ENCODE measurements at regions not wholly inside any gene's neighbourhood (a gene's known extent, or its start where the extent isn't known, plus 50 kb on each side); places are given as distances from the start of the nearest gene placed in this dataset.

DNA sequence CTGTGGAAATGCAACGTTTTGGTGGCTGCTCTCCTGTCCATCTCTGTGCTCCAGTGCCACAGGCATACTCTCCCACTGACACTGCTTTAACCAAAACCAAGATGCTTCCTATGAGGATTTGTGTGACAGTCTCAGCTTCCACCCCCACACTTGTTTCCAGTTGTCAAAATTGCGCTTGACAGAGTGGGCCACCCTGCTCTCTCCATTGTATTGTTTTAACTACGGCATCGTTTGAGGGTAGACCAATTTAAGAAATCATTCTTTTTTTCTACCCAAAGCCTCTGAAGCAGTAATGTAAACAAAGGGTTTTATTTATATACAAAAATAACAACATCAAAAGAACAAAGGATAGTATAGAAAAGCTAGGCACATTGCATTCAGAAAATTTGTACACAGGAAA is 178.0 kb downstream of the INHBA start:
- Mint-ChIP-seq H3K36me3 (ENCODE audit: low read depth) (no peaks in the 10 kb centered on the region), H3K27me3 (no peaks in the 10 kb centered on the region), H3K9me3 (peaks cover 22% of the 10 kb centered on the region), H3K4me3 (no peak overlapping the region), H3K4me1 (no peaks in the 10 kb centered on the region), H3K27ac (no peak overlapping the region)
- no peak for ATAC-seq (replicated peaks)

DNA sequence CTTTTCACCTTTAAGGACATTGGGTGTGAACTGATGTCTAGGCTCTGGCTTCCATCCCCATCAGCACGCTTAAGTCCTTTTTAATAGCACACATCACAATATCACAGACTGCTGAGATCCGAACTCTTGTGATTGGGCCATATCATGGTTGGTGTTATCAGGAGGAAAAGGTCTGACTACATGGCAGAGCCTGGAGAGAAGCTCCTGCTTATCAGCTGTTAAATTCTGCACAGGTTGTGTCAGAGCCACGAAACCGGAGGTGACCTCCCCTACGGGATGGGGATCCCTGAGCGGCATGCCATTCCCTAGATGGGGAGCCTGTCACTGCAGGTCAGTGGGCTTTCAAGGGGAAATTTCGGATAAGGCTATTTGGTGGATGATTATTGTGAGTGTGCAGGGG is 182.4 kb downstream of the INHBA start:
- no peaks in the 10 kb centered on the region for H3K4me1 Mint-ChIP-seq
- ATAC-seq (replicated peaks): no peak
- no peaks in the 10 kb centered on the region for H3K36me3 Mint-ChIP-seq (ENCODE audit: low read depth)

GRCh38 chr7:41517771-41518170 is 185.1 kb downstream of the INHBA start:
- Mint-ChIP-seq H3K9me3 (peaks cover 14% of the 10 kb centered on the region), H3K4me3 (no peak overlapping the region), H3K36me3 (ENCODE audit: low read depth) (no peaks in the 10 kb centered on the region), H3K27ac (no peak overlapping the region), H3K4me1 (no peaks in the 10 kb centered on the region), H3K27me3 (no peaks in the 10 kb centered on the region)
- ATAC-seq (replicated peaks): no peak

More for the DNA sequence above, 182.4 kb downstream of the INHBA start:
- Mint-ChIP-seq H3K27ac (no peak overlapping the region), H3K4me3 (no peak overlapping the region), H3K27me3 (no peaks in the 10 kb centered on the region), H3K9me3 (peaks cover 19% of the 10 kb centered on the region)

GRCh38 chr7:41508755-41509154 is 194.1 kb downstream of the INHBA start:
- ATAC-seq (replicated peaks): no peak
- no peaks in the 10 kb centered on the region for H3K36me3 Mint-ChIP-seq (ENCODE audit: low read depth)
- no peaks in the 10 kb centered on the region for H3K4me1 Mint-ChIP-seq
- peaks cover 29% of the 10 kb centered on the region for H3K9me3 Mint-ChIP-seq
- no peak overlapping the region for H3K4me3 Mint-ChIP-seq
- no peak overlapping the region for H3K27ac Mint-ChIP-seq
- H3K27me3 Mint-ChIP-seq: no peaks in the 10 kb centered on the region

DNA sequence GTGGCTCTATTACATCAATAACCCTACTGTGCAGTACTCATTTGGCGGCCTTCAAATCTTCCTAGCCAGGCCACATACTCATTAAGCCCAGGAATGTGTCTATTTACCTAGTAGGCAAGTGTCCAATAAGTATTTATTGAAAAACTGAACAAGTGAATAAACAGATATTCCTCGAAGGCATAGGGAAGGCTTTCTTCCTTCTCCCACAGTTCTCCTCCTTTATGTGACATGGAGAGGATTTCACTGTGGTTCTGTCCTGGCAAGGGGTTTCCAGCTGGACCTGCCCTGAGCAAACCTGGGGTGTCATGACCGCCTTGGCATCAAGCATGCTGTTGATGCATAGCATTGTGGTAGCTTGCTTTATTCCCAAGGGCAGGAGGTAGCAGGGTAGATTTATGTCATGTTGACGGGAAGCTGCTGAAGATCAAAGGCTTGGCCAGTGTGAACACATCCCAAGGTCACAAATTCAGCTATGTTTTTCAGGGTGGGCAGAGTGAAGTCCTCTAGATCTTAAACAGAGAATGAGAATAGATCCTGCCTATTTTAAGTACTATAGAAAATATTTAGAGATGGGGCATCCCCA is 195.1 kb downstream of the INHBA start:
- no peak overlapping the region for H3K27ac Mint-ChIP-seq
- peaks cover 29% of the 10 kb centered on the region for H3K9me3 Mint-ChIP-seq
- no peak overlapping the region for H3K4me3 Mint-ChIP-seq
- no peaks in the 10 kb centered on the region for H3K27me3 Mint-ChIP-seq
- H3K4me1 Mint-ChIP-seq: no peaks in the 10 kb centered on the region
- ATAC-seq (replicated peaks): no peak
- no peaks in the 10 kb centered on the region for H3K36me3 Mint-ChIP-seq (ENCODE audit: low read depth)

- ATAC-seq (replicated peaks): no peak
- H3K27me3 Mint-ChIP-seq: no peaks in the 10 kb centered on the region
- H3K36me3 Mint-ChIP-seq (ENCODE audit: low read depth): no peaks in the 10 kb centered on the region
- peaks cover 32% of the 10 kb centered on the region for H3K9me3 Mint-ChIP-seq
- H3K4me1 Mint-ChIP-seq: no peaks in the 10 kb centered on the region
- no peak overlapping the region for H3K4me3 Mint-ChIP-seq
- H3K27ac Mint-ChIP-seq: no peak overlapping the region
Observed at GRCh38 chr7:41504214-41504980, 198.5 kb downstream of the INHBA start.

- H3K4me1 Mint-ChIP-seq: no peaks in the 10 kb centered on the region
- no peaks in the 10 kb centered on the region for H3K27me3 Mint-ChIP-seq
- peaks cover 33% of the 10 kb centered on the region for H3K9me3 Mint-ChIP-seq
- H3K4me3 Mint-ChIP-seq: no peak overlapping the region
- H3K27ac Mint-ChIP-seq: no peak overlapping the region
- H3K36me3 Mint-ChIP-seq (ENCODE audit: low read depth): no peaks in the 10 kb centered on the region
- ATAC-seq (replicated peaks): no peak
Observed at GRCh38 chr7:41503438-41503837, 199.5 kb downstream of the INHBA start.

GRCh38 chr7:41501466-41501865 is 201.4 kb downstream of the INHBA start:
- no peaks in the 10 kb centered on the region for H3K4me1 Mint-ChIP-seq
- H3K36me3 Mint-ChIP-seq (ENCODE audit: low read depth): no peaks in the 10 kb centered on the region
- H3K27ac Mint-ChIP-seq: no peak overlapping the region
- no peak overlapping the region for H3K4me3 Mint-ChIP-seq
- H3K9me3 Mint-ChIP-seq: peaks cover 25% of the 10 kb centered on the region
- ATAC-seq (replicated peaks): no peak
- no peaks in the 10 kb centered on the region for H3K27me3 Mint-ChIP-seq

DNA sequence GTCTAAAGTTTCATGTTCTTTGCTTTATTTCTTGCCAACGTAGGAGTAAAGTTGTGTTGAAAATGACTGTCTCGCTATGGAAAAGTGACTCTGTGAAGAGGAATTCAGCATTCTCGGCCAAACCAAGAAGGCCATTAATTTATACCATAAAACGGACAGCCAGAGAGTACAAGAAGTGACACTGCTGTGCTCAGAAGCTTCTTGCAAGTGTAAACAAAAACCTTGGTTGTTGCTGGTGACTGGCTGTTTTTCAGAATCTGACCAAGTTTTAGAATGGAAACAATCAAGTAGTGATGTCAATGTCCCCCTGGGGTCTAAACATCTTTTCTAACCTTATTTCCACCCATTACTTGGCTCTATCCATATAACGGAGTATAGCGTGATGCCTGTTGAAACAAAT is 201.9 kb downstream of the INHBA start:
- H3K4me3 Mint-ChIP-seq: no peak overlapping the region
- no peaks in the 10 kb centered on the region for H3K4me1 Mint-ChIP-seq
- peaks cover 23% of the 10 kb centered on the region for H3K9me3 Mint-ChIP-seq
- no peak for ATAC-seq (replicated peaks)
- H3K27ac Mint-ChIP-seq: no peak overlapping the region
- H3K36me3 Mint-ChIP-seq (ENCODE audit: low read depth): no peaks in the 10 kb centered on the region
- H3K27me3 Mint-ChIP-seq: no peaks in the 10 kb centered on the region

DNA sequence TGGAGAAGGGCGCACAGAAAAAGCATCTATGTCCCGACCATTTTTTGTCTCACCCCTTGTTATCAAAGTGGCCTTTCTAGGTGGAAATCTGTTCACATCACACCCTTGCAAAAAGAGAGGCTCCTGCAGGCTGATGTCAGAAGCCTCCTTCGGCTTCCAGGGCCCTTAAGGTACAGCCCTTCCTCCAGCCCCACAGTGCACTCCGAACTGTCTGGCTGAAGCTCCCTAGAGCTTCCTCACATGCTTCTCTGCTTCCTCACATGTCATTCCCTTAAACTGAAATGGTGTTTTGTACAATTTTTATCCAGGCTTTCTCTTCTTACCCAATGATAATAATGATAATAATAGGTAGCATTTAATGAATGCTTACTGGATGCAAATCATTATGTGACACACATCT is 210.3 kb downstream of the INHBA start:
- no peak overlapping the region for H3K27ac Mint-ChIP-seq

DNA sequence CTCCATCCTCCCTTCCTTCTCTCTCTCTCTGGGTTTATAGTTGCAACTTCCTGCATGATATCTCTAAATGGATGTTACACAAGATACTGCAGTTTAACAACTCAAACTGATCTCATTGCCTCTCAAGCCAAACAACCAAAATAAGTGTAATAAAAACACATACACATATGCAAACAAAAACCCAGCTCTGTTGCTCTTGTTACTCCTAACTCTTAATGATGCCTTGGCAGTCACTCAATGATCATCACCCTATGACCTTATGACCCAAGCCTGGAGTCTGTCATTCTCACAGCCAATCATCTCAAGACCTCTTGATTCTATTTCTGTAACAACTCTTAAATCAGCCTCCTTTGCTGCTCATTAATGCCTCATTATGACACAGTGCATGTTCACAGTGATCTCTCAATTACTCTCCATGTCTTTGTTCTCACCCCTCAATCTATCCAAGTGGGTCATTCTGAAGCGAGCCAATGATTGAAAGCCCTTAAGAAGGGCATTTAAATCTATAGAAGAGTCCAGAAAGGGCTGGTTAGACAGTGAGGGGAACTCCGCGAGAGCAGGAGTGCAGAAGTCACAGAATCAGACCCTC is 210.9 kb downstream of the INHBA start:
- no peak overlapping the region for H3K4me3 Mint-ChIP-seq
- H3K27me3 Mint-ChIP-seq: no peaks in the 10 kb centered on the region
- H3K36me3 Mint-ChIP-seq (ENCODE audit: low read depth): no peaks in the 10 kb centered on the region
- H3K4me1 Mint-ChIP-seq: no peaks in the 10 kb centered on the region
- H3K27ac Mint-ChIP-seq: no peak overlapping the region
- no peaks in the 10 kb centered on the region for H3K9me3 Mint-ChIP-seq
- no peak for ATAC-seq (replicated peaks)

More for the DNA sequence above, 210.3 kb downstream of the INHBA start:
- Mint-ChIP-seq H3K36me3 (ENCODE audit: low read depth) (no peaks in the 10 kb centered on the region), H3K4me3 (no peak overlapping the region), H3K4me1 (no peaks in the 10 kb centered on the region), H3K27me3 (no peaks in the 10 kb centered on the region), H3K9me3 (no peaks in the 10 kb centered on the region)
- ATAC-seq (replicated peaks): no peak

- Mint-ChIP-seq H3K27ac (no peak overlapping the region), H3K27me3 (no peaks in the 10 kb centered on the region), H3K9me3 (no peaks in the 10 kb centered on the region), H3K36me3 (ENCODE audit: low read depth) (no peaks in the 10 kb centered on the region), H3K4me3 (no peak overlapping the region), H3K4me1 (no peaks in the 10 kb centered on the region)
- no peak for ATAC-seq (replicated peaks)
Observed at GRCh38 chr7:41491308-41491707, 211.6 kb downstream of the INHBA start.

- no peak for ATAC-seq (replicated peaks)
- H3K27me3 Mint-ChIP-seq: no peaks in the 10 kb centered on the region
- no peaks in the 10 kb centered on the region for H3K9me3 Mint-ChIP-seq
- H3K27ac Mint-ChIP-seq: no peak overlapping the region
- no peak overlapping the region for H3K4me3 Mint-ChIP-seq
- no peaks in the 10 kb centered on the region for H3K36me3 Mint-ChIP-seq (ENCODE audit: low read depth)
- no peaks in the 10 kb centered on the region for H3K4me1 Mint-ChIP-seq
Observed at GRCh38 chr7:41489885-41490284, 213.0 kb downstream of the INHBA start.

- Mint-ChIP-seq H3K36me3 (ENCODE audit: low read depth) (no peaks in the 10 kb centered on the region), H3K4me1 (no peaks in the 10 kb centered on the region), H3K9me3 (no peaks in the 10 kb centered on the region), H3K4me3 (no peak overlapping the region), H3K27me3 (no peaks in the 10 kb centered on the region), H3K27ac (no peak overlapping the region)
- no peak for ATAC-seq (replicated peaks)
Observed at GRCh38 chr7:41487229-41487940, 215.5 kb downstream of the INHBA start.

- no peak for ATAC-seq (replicated peaks)
- Mint-ChIP-seq H3K27ac (no peak overlapping the region), H3K9me3 (peaks cover 8% of the 10 kb centered on the region)
Observed at GRCh38 chr7:41481353-41481752, 221.5 kb downstream of the INHBA start.

More at GRCh38 chr7:41481353-41481752, 221.5 kb downstream of the INHBA start:
- no peaks in the 10 kb centered on the region for H3K27me3 Mint-ChIP-seq
- H3K4me3 Mint-ChIP-seq: no peak overlapping the region
- no peaks in the 10 kb centered on the region for H3K36me3 Mint-ChIP-seq (ENCODE audit: low read depth)
- H3K4me1 Mint-ChIP-seq: no peaks in the 10 kb centered on the region
